Nephron progenitor cell (in vitro differentiated cells): ENCODE measurements at regions not wholly inside any gene's neighbourhood (a gene's known extent, or its start where the extent isn't known, plus 50 kb on each side); places are given as distances from the start of the nearest gene placed in this dataset.

Source experiments
- DNase-seq: peaks from one replicate; pipeline ENCODE4 v3.0.0; 2021
- H3K27ac Mint-ChIP-seq: 2 replicates; pipeline ENCODE4 v1.8.0; 2021; ENCODE audit warnings: mild to moderate bottlenecking, moderate library complexity, mixed read lengths
- H3K27me3 Mint-ChIP-seq: 2 replicates; pipeline ENCODE4 v1.8.0; 2021; ENCODE audit warnings: mild to moderate bottlenecking, low read depth, mixed read lengths; ENCODE audit not compliant: poor library complexity
- H3K36me3 Mint-ChIP-seq: 2 replicates; pipeline ENCODE4 v1.8.0; 2021; ENCODE audit warnings: low read depth, mixed read lengths
- H3K4me1 Mint-ChIP-seq: 2 replicates; pipeline ENCODE4 v1.8.0; 2021; ENCODE audit warnings: mixed read lengths
- H3K4me3 Mint-ChIP-seq: 2 replicates; pipeline ENCODE4 v1.8.0; 2021; ENCODE audit warnings: mild to moderate bottlenecking, moderate library complexity, mixed read lengths
- H3K9me3 Mint-ChIP-seq: 2 replicates; pipeline ENCODE4 v1.8.0; 2021; ENCODE audit warnings: mild to moderate bottlenecking, moderate library complexity, mixed read lengths
- TF ChIP-seq, protein P1 (sequence below): fragments of 200-600 bp; sonication (generic); IDR thresholded peaks from 2 replicates; pipeline ENCODE4 v1.5.0; 2021; ENCODE audit warnings: antibody characterized with exemption

DNA sequence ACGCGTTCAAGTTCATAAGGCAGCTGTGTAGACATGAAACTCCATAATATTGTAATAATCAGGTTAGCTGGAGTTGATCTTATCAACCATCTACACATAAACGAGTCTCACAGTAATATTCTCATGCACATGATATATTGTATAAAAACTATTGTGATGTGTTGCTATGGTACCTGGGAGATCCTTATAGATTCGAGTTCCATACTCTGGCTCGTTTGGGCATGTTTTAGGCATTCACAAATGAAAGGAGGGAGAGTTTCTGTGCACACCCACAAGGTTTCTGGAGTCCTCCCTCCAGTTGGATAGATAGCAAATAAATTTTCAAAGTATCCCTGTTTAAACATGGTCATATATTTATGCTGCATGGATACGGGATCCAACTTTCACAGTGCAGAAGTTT, 567.5 kb upstream of the SLC35B3 start:
- H3K27ac Mint-ChIP-seq: no peak overlapping the region
- H3K9me3 Mint-ChIP-seq: peaks cover 21% of the 10 kb centered on the region
- no peak overlapping the region for H3K4me3 Mint-ChIP-seq
- peaks cover 7% of the 10 kb centered on the region for H3K27me3 Mint-ChIP-seq
- no peaks in the 10 kb centered on the region for H3K36me3 Mint-ChIP-seq
- TF ChIP-seq, protein P1, sequence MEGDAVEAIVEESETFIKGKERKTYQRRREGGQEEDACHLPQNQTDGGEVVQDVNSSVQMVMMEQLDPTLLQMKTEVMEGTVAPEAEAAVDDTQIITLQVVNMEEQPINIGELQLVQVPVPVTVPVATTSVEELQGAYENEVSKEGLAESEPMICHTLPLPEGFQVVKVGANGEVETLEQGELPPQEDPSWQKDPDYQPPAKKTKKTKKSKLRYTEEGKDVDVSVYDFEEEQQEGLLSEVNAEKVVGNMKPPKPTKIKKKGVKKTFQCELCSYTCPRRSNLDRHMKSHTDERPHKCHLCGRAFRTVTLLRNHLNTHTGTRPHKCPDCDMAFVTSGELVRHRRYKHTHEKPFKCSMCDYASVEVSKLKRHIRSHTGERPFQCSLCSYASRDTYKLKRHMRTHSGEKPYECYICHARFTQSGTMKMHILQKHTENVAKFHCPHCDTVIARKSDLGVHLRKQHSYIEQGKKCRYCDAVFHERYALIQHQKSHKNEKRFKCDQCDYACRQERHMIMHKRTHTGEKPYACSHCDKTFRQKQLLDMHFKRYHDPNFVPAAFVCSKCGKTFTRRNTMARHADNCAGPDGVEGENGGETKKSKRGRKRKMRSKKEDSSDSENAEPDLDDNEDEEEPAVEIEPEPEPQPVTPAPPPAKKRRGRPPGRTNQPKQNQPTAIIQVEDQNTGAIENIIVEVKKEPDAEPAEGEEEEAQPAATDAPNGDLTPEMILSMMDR: no peak
- no peak for DNase-seq
- no peaks in the 10 kb centered on the region for H3K4me1 Mint-ChIP-seq

DNA sequence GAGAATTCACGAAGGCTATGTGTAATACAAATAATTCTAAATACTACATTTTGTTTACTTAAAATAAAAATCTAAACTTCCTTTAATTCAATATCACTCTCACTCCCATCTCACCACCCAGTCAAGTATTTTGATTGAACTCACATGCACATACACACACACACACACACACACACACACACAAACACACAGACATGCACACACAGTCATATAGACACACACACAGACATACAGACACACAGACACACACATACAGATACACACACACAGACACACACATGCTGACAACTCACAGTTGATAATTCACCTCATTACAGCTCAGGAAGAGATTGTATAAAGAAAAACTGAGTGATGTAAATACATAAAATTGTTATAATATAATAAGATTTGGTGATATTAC, 559.8 kb upstream of the SLC35B3 start:
- Mint-ChIP-seq H3K27ac (no peak overlapping the region), H3K4me1 (peaks cover 23% of the 10 kb centered on the region), H3K36me3 (no peaks in the 10 kb centered on the region), H3K4me3 (no peak overlapping the region), H3K27me3 (peaks cover 7% of the 10 kb centered on the region), H3K9me3 (peaks cover 4% of the 10 kb centered on the region)
- TF ChIP-seq, protein P1: no peak
- no peak for DNase-seq

DNA sequence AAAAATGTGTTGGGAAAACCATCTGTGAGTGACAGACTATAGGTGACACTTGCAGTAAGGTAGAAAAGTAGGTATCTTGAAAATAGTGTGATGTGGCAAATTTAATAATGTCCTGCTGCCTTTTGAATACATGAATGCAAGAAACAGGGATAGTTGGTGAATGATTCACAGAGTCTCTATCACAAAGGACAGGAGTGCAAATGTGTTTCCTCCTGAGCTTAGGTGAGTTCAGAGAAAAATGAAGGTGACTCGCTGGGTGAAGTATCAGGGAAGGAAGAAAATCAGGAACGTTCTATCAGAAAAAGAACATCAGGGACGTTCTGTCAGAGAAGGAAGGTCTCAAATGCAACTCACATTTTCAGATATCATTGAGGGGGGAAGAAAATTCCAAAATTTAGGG, 557.8 kb upstream of the SLC35B3 start:
- Mint-ChIP-seq H3K36me3 (no peaks in the 10 kb centered on the region), H3K9me3 (peaks cover 8% of the 10 kb centered on the region), H3K4me3 (no peak overlapping the region), H3K4me1 (peaks cover 23% of the 10 kb centered on the region), H3K27ac (no peak overlapping the region), H3K27me3 (peaks cover 7% of the 10 kb centered on the region)
- TF ChIP-seq, protein P1: no peak
- no peak for DNase-seq

DNA sequence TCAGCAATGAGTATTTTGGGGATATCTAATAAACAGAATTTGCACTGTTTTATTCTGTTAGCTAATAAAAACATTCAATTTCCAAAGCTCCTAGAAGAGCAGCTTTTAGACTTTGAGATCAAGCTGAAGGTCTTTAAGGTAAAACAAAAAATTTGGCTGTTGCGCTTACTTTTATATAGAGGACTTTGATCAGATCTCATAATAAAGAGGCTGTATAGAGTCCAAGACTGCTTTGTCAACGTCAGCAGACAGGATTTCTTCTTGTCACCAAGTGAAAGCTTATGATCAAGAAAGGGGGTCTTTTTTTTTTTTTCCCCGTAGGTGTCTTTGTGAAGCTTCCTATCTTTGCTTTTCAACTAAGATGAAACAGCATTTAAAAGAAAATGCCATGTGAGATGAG, 556.5 kb upstream of the SLC35B3 start:
- peaks cover 3% of the 10 kb centered on the region for H3K27me3 Mint-ChIP-seq

DNA sequence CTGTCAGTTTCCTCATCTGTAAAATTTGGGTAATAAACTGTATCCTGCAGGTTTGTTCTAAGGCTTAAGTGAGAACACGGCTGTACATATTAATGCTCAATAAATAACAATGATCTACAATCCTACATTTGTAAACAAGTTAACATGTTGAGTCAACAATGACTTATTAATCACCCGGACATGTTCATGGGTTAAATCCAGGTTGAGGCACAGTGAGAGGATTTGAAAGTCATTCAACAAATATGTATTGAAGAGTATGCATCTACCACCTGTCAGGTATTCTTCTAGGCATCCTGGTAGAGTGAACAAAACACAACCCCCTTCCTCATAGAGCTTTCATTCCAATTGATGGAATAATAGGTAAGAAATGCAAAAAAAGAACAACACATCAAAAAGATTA, 554.7 kb upstream of the SLC35B3 start:
- Mint-ChIP-seq H3K4me1 (peaks cover 23% of the 10 kb centered on the region), H3K36me3 (no peaks in the 10 kb centered on the region), H3K4me3 (no peak overlapping the region), H3K9me3 (peaks cover 8% of the 10 kb centered on the region), H3K27me3 (peaks cover 6% of the 10 kb centered on the region), H3K27ac (no peak overlapping the region)
- DNase-seq: no peak
- TF ChIP-seq, protein P1: no peak

More for the DNA sequence above, 556.5 kb upstream of the SLC35B3 start:
- Mint-ChIP-seq H3K9me3 (peaks cover 8% of the 10 kb centered on the region), H3K27ac (peak overlapping the region; percentile 91), H3K4me1 (peaks cover 23% of the 10 kb centered on the region), H3K36me3 (no peaks in the 10 kb centered on the region), H3K4me3 (no peak overlapping the region)
- DNase-seq: no peak
- TF ChIP-seq, protein P1: no peak

DNA sequence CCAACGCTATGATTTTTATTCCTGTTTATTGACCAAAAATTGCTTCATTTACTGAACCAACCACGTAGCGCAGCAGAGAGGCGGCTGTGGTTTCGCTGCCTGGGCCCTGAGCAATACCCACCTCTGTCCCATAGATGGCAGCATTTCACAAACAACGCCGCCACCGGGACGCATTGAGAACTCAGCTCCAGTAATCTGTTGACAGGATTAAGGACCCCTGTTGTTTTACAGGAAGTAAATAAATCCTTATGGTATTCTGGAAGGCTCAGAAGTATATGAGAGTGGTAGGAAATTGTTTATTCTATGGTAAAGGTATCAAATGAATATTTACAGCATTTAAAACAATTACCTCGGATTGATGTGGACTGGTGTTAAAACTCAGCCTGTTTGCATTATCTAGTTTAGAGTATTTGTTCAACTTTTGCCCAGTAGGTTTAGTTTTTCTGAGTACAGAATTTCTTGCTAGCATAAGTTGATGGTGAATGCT, 547.9 kb upstream of the SLC35B3 start:
- no peak overlapping the region for H3K27ac Mint-ChIP-seq
- H3K4me3 Mint-ChIP-seq: no peak overlapping the region
- H3K9me3 Mint-ChIP-seq: peaks cover 15% of the 10 kb centered on the region
- DNase-seq: peak; percentile 77
- TF ChIP-seq, protein P1: peak; percentile 99
- peaks cover 16% of the 10 kb centered on the region for H3K4me1 Mint-ChIP-seq
- peaks cover 19% of the 10 kb centered on the region for H3K27me3 Mint-ChIP-seq
- H3K36me3 Mint-ChIP-seq: peaks cover 9% of the 10 kb centered on the region
